Progenitor cell of endocrine pancreas (in vitro differentiated cells): ENCODE measurements at regions not wholly inside any gene's neighbourhood (a gene's known extent, or its start where the extent isn't known, plus 50 kb on each side); places are given as distances from the start of the nearest gene placed in this dataset.

Source experiments
- DNase-seq: peaks from one replicate; pipeline ENCODE4 v3.0.0; 2021; ENCODE audit warnings: low spot score; ENCODE audit not compliant: unreplicated experiment
- H3K27ac Mint-ChIP-seq: 2 replicates; pipeline ENCODE4 v1.8.0; 2021; ENCODE audit warnings: mild to moderate bottlenecking, moderate library complexity, mixed read lengths
- H3K27me3 Mint-ChIP-seq: 2 replicates; pipeline ENCODE4 v1.8.0; 2021; ENCODE audit warnings: mixed read lengths
- H3K36me3 Mint-ChIP-seq: 2 replicates; pipeline ENCODE4 v1.8.0; 2022; ENCODE audit warnings: mixed read lengths; ENCODE audit not compliant: insufficient read depth
- H3K4me1 Mint-ChIP-seq: 2 replicates; pipeline ENCODE4 v1.8.0; 2021; ENCODE audit warnings: low read depth, mixed read lengths
- H3K4me3 Mint-ChIP-seq: 2 replicates; pipeline ENCODE4 v1.8.0; 2021; ENCODE audit warnings: low read depth, mild to moderate bottlenecking, moderate library complexity, mixed read lengths
- H3K9me3 Mint-ChIP-seq: 2 replicates; pipeline ENCODE4 v1.8.0; 2021; ENCODE audit warnings: low read depth, mixed read lengths
- TF ChIP-seq, protein P1 (sequence below): fragments of 200-600 bp; sonication (generic); IDR thresholded peaks from one replicate; pipeline ENCODE4 v1.5.0; 2021; ENCODE audit warnings: antibody characterized with exemption, mild to moderate bottlenecking; ENCODE audit not compliant: unreplicated experiment

DNA sequence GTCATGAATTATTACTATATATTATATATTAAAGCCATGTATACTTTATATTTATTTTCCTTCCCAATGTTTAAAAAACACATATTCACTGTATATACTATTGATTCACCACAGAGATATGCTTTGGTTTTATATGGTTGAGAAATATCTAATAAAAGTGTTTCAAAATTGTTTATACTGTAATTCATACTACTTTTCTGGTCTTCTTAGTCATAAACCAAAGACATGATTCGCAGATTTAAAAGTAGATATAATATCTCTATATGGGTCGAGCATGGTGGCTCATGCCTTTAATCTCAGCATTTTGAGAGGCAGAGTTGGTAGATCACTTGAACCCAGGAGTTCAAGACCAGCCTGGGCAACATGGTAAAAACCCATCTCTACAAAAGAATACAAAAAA lies 738.4 kb downstream of the USP25 start:
- TF ChIP-seq, protein P1, sequence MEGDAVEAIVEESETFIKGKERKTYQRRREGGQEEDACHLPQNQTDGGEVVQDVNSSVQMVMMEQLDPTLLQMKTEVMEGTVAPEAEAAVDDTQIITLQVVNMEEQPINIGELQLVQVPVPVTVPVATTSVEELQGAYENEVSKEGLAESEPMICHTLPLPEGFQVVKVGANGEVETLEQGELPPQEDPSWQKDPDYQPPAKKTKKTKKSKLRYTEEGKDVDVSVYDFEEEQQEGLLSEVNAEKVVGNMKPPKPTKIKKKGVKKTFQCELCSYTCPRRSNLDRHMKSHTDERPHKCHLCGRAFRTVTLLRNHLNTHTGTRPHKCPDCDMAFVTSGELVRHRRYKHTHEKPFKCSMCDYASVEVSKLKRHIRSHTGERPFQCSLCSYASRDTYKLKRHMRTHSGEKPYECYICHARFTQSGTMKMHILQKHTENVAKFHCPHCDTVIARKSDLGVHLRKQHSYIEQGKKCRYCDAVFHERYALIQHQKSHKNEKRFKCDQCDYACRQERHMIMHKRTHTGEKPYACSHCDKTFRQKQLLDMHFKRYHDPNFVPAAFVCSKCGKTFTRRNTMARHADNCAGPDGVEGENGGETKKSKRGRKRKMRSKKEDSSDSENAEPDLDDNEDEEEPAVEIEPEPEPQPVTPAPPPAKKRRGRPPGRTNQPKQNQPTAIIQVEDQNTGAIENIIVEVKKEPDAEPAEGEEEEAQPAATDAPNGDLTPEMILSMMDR, result no peak
- peaks cover 9% of the 10 kb centered on the region for H3K9me3 Mint-ChIP-seq
- H3K4me1 Mint-ChIP-seq, result no peaks in the 10 kb centered on the region
- DNase-seq, result no peak
- H3K36me3 Mint-ChIP-seq, result peaks cover 3% of the 10 kb centered on the region
- H3K27ac Mint-ChIP-seq, result no peak overlapping the region
- no peaks in the 10 kb centered on the region for H3K27me3 Mint-ChIP-seq
- no peak overlapping the region for H3K4me3 Mint-ChIP-seq

DNA sequence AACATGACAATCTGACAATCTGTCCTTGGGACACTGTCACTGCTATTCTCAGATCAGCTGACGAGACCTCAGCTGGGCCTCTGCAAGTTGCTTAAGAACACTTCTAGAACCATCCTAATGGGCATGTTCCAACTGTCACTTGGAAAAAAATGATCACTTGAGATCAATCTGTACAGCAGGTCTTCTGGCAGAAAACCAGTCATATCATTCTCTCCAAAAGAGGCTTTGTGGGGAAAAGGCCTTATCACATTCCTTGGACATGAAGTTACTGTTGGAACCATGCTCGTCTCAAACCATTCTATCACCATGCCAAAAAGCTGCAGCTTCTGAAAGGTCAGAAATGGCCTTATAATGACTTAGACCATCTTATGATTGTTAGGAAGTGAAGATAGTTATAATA lies 744.2 kb downstream of the USP25 start:
- TF ChIP-seq, protein P1, result no peak
- Mint-ChIP-seq H3K9me3 (peaks cover 15% of the 10 kb centered on the region), H3K36me3 (peaks cover 8% of the 10 kb centered on the region), H3K4me1 (peaks cover 6% of the 10 kb centered on the region), H3K27me3 (no peaks in the 10 kb centered on the region), H3K4me3 (no peak overlapping the region), H3K27ac (no peak overlapping the region)
- DNase-seq, result no peak

DNA sequence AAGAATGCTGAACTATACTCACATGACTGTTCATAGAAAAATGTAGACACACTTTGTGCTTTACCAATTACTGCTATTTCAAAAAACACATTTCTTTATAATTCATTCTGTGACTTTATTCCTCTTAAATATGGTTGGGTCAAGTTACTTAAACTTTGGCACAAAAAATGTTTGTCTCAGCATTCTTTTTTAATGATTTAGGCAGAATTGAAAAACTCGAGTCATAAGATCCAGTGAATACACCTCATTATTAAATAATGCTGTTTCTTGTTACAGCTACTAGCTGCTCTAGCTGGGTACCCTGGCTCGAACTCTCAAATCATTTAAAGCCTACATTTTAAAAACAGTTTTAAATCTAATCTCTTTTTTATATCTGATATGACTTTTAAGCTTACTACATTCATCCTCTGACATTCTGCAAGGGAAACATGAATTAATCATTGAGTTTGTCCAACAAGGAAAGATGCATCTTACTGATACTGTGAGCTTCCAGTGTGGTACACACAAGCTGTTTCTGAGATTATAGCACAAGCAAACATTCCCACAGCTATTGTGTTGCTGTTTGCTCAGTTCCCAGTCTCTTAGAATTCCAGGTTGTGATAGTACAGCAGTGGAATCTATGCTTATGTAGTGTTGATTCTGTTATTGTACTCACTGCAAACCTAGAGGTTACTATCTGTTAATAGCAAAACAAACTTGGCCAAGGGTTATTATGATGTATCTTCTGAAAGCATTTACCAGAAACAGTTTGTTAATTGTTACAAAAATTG lies 746.5 kb downstream of the USP25 start:
- Mint-ChIP-seq H3K4me1 (peaks cover 6% of the 10 kb centered on the region), H3K4me3 (no peak overlapping the region), H3K9me3 (peaks cover 27% of the 10 kb centered on the region), H3K27me3 (no peaks in the 10 kb centered on the region), H3K36me3 (peaks cover 13% of the 10 kb centered on the region), H3K27ac (no peak overlapping the region)
- no peak for DNase-seq
- TF ChIP-seq, protein P1, result no peak

DNA sequence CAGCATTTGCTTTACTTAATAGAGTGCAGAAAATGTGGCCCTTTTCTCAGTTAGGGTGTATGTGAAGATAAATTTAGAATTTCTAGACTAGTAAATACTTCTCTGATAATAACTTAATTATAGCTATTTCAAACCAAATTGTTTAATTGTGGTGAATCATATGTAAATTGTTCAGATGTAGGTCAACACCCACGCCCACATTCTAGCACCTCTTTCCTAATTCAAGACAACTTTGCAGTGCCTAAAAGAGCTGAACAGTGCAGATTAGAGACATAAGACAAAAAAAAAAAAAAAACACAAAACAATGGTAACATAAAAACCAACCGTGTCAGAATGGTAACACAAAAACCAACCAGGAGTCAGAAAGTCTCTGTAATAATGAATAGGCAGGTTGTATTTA lies 758.3 kb downstream of the USP25 start:
- Mint-ChIP-seq H3K9me3 (no peaks in the 10 kb centered on the region), H3K36me3 (no peaks in the 10 kb centered on the region), H3K4me1 (no peaks in the 10 kb centered on the region), H3K4me3 (no peak overlapping the region), H3K27me3 (no peaks in the 10 kb centered on the region), H3K27ac (no peak overlapping the region)
- TF ChIP-seq, protein P1, result no peak
- DNase-seq, result no peak

DNA sequence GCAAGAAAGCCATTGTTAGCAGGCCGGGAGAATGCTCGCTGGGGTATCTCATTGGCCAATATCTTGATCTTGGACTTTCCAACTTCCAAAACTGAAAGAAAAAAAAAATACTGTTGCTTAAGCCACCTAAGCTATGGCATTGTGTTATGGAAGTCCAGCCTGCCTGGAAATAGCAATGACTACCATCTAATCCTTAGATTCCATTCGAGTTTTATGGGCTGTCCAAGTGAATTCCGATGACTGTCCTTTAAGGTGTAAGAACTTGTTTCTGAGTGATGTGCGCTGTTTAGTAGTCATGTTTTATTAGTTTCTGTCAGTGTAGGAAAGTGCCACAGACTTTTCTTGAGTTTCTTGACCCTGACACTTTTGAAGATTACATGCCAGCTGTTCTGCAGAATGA lies 762.6 kb downstream of the USP25 start:
- H3K27me3 Mint-ChIP-seq, result no peaks in the 10 kb centered on the region
- no peak overlapping the region for H3K4me3 Mint-ChIP-seq
- no peaks in the 10 kb centered on the region for H3K36me3 Mint-ChIP-seq
- no peak for DNase-seq
- H3K4me1 Mint-ChIP-seq, result peaks cover 3% of the 10 kb centered on the region
- H3K27ac Mint-ChIP-seq, result no peak overlapping the region
- no peaks in the 10 kb centered on the region for H3K9me3 Mint-ChIP-seq
- TF ChIP-seq, protein P1, result no peak
